ENCODE measurements at regions not wholly inside any gene's neighbourhood (a gene's known extent, or its start where the extent isn't known, plus 50 kb on each side); places are given as distances from the start of the nearest gene placed in this dataset.
A peak's percentile ranks its signal among the peaks of the same experiment; 100 is the strongest.
"Not testable (repeated sequence)": the region's sequence is repeated elsewhere in the genome, so short reads cannot be mapped to it uniquely, and the experiment has no call there.

GRCh38 chr6:14776307-14776706 lies 469.6 kb upstream of the JARID2 start:
- H3K4me1 Mint-ChIP-seq = peaks cover 32% of the 10 kb centered on the region
- H3K9me3 Mint-ChIP-seq = peaks cover 6% of the 10 kb centered on the region
- TF ChIP-seq, protein P1, sequence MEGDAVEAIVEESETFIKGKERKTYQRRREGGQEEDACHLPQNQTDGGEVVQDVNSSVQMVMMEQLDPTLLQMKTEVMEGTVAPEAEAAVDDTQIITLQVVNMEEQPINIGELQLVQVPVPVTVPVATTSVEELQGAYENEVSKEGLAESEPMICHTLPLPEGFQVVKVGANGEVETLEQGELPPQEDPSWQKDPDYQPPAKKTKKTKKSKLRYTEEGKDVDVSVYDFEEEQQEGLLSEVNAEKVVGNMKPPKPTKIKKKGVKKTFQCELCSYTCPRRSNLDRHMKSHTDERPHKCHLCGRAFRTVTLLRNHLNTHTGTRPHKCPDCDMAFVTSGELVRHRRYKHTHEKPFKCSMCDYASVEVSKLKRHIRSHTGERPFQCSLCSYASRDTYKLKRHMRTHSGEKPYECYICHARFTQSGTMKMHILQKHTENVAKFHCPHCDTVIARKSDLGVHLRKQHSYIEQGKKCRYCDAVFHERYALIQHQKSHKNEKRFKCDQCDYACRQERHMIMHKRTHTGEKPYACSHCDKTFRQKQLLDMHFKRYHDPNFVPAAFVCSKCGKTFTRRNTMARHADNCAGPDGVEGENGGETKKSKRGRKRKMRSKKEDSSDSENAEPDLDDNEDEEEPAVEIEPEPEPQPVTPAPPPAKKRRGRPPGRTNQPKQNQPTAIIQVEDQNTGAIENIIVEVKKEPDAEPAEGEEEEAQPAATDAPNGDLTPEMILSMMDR (conservative IDR thresholded peaks at IDR 0.05) = no peak
- H3K27ac Mint-ChIP-seq (ENCODE audit: unreplicated experiment) = no peak overlapping the region
- peaks cover 7% of the 10 kb centered on the region for H3K36me3 Mint-ChIP-seq (ENCODE audit: low read depth)
- H3K4me3 Mint-ChIP-seq = no peak overlapping the region
- no peaks in the 10 kb centered on the region for H3K27me3 Mint-ChIP-seq (ENCODE audit: low read depth)
- DNase-seq (ENCODE audit: low read depth, low spot score) = no peak

DNA sequence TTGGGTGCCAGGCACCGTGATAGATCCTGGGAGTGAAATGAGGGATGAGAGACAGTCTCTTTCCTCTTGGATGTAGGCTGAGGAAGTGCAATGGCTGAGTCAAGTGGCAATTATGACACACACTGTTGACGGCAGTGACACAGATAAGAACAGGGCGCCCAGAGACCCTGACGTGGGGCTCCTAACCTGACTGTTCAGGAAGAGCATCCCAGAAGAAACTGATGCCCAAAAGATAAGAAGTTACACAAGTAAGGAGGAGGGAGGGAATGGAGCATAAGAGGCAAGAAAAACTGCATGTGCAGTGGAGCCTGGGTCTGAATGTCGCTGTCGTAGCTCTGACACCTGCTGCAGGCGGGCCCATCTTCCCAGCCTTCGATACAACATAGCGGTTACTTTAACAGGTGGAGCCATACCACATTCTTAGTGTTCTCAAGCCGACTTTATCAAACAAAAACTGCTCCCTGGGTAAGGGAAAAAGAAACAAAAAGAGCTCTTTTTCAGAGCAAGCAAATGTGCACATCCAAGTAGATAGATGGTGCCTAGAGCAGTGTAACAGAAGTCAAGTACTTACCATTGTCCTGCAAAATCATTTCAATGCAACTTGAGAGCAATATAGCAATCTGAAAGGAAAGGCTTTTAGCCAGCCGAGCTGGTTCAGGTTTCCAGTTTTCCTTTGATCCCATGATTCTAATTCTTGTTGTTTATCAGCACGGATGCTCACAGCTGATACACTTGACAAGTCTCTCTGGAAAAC lies 463.9 kb upstream of the JARID2 start:
- Mint-ChIP-seq H3K27ac (ENCODE audit: unreplicated experiment) (no peak overlapping the region), H3K9me3 (peaks cover 5% of the 10 kb centered on the region), H3K4me1 (peaks cover 58% of the 10 kb centered on the region), H3K27me3 (ENCODE audit: low read depth) (no peaks in the 10 kb centered on the region), H3K36me3 (ENCODE audit: low read depth) (peaks cover 7% of the 10 kb centered on the region), H3K4me3 (no peak overlapping the region)
- TF ChIP-seq, protein P1 (conservative IDR thresholded peaks at IDR 0.05) = no peak
- no peak for DNase-seq (ENCODE audit: low read depth, low spot score)

DNA sequence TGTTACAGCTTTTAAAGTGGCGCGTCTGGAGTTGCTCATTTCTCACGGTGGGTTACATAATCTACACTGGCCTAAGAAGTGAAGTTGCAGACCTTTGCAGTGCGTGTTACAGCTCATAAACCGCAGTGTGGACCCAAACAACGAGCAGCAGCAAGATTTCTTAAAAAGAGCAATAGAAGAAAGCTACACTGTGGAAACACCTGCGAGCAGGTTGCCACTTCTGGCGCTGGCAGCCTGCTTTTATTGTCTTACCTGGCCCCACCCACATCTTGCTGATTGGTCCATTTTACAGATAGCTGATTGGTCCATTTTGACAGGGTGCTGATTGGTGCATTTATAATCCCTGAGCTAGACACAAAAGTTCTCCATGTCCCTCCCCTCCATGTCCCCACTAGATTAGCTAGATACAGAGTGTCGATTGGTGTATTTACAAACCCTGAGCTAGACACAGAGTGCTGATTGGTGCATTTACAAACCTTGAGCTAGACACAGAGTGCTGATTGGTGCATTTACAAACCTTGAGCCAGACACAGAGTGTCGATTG lies 462.9 kb upstream of the JARID2 start:
- not testable (repeated sequence) for H3K4me3 Mint-ChIP-seq; H3K9me3 Mint-ChIP-seq; H3K27ac Mint-ChIP-seq (ENCODE audit: unreplicated experiment); H3K27me3 Mint-ChIP-seq (ENCODE audit: low read depth); DNase-seq (ENCODE audit: low read depth, low spot score); H3K36me3 Mint-ChIP-seq (ENCODE audit: low read depth)
- H3K4me1 Mint-ChIP-seq = peaks cover 61% of the 10 kb centered on the region

- no peak for DNase-seq (ENCODE audit: low read depth, low spot score)
- Mint-ChIP-seq H3K9me3 (peaks cover 5% of the 10 kb centered on the region), H3K4me3 (no peak overlapping the region), H3K36me3 (ENCODE audit: low read depth) (peaks cover 7% of the 10 kb centered on the region), H3K27me3 (ENCODE audit: low read depth) (no peaks in the 10 kb centered on the region), H3K27ac (ENCODE audit: unreplicated experiment) (no peak overlapping the region), H3K4me1 (peaks cover 59% of the 10 kb centered on the region)
- TF ChIP-seq, protein P1 (conservative IDR thresholded peaks at IDR 0.05) = no peak
Observed at GRCh38 chr6:14783594-14783993, 462.3 kb upstream of the JARID2 start.

GRCh38 chr6:14784596-14785492 lies 461.0 kb upstream of the JARID2 start:
- Mint-ChIP-seq H3K36me3 (ENCODE audit: low read depth) (peaks cover 7% of the 10 kb centered on the region), H3K27ac (ENCODE audit: unreplicated experiment) (peak overlapping the region; percentile 96), H3K4me3 (peak overlapping the region; percentile 67), H3K9me3 (peaks cover 7% of the 10 kb centered on the region), H3K4me1 (peaks cover 69% of the 10 kb centered on the region), H3K27me3 (ENCODE audit: low read depth) (no peaks in the 10 kb centered on the region)
- DNase-seq (ENCODE audit: low read depth, low spot score) = peak; percentile 16
- TF ChIP-seq, protein P1 (conservative IDR thresholded peaks at IDR 0.05) = no peak
